Ascending aorta (tissue), 2 donors: ENCODE measurements at regions not wholly inside any gene's neighbourhood (a gene's known extent, or its start where the extent isn't known, plus 50 kb on each side); places are given as distances from the start of the nearest gene placed in this dataset.

Source experiments
- DNase-seq, 2 donors: peaks; one replicate each; pipeline ENCODE4 v3.0.0-alpha.2; 2019; ENCODE audit warnings: low spot score in 2 of 2
- H3K27ac ChIP-seq, 2 donors: fragments of 200-600 bp; sonication (generic); one replicate each; pipeline ENCODE4 v1.5.1; 2016 to 2017; ENCODE audit warnings: mild to moderate bottlenecking in 1 of 2
- H3K27me3 ChIP-seq: fragments of 200-600 bp; sonication (generic); one replicate; pipeline ENCODE4 v1.5.1; 2017
- H3K36me3 ChIP-seq, 2 donors: fragments of 200-600 bp; sonication (generic); one replicate each; pipeline ENCODE4 v1.5.1; 2016
- H3K4me1 ChIP-seq, 2 donors: fragments of 200-600 bp; sonication (generic); one replicate each; pipeline ENCODE4 v1.5.1; 2016 to 2017; ENCODE audit warnings: mild to moderate bottlenecking in 1 of 2
- H3K4me3 ChIP-seq, 2 donors: fragments of 200-600 bp; sonication (generic); one replicate each; pipeline ENCODE4 v1.5.1; 2016 to 2017; ENCODE audit warnings: mild to moderate bottlenecking in 1 of 2
- H3K9me3 ChIP-seq, 2 donors: fragments of 200-600 bp; sonication (generic); one replicate each; pipeline ENCODE4 v1.5.1; 2016
- intact Hi-C: fragments of 100-400 bp; cut with DNase I; formaldehyde crosslinking; loops from one replicate; pipeline ENCODE4 v1.15.1; 2023
- TF ChIP-seq, protein P1 (sequence below), 3 experiments: fragments of 200-600 bp in 2 of 3; fragments of 450-650 bp in 1 of 3; sonication (generic) in 2 of 3; IDR thresholded peaks; one replicate each; pipeline ENCODE4 v1.5.1; 2016 to 2019; ENCODE audit warnings: antibody characterized with exemption in 3 of 3, mild to moderate bottlenecking in 1 of 3, moderate library complexity in 1 of 3

DNA sequence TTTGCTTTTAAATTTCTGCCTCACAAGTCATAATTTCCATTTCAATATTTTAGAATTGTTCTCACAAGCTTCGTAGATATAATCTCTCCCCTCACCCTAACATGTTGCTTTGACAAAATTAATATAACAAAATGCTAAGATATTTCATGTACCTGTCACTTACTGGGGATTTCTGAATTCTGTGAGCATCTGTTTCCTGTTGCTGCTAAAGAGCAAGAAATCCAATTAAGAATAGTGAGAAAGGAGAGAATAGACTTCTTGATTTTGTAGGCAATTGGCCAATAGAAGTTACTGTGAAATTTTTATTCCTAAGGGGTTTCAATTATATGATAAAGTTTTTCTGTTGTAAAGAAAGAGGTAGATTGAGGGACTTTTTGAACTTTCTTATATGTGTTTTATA lies 796.5 kb upstream of the ARRDC3 start:
- Histone ChIP-seq H3K27ac (no peak overlapping the region), H3K9me3 (no peaks in the 10 kb centered on the region), H3K36me3 (no peaks in the 10 kb centered on the region), H3K4me3 (no peak overlapping the region), H3K4me1 (no peaks in the 10 kb centered on the region), H3K27me3 (no peaks in the 10 kb centered on the region)
- intact Hi-C loops = no loop called here
- DNase-seq = no peak
- TF ChIP-seq, protein P1, sequence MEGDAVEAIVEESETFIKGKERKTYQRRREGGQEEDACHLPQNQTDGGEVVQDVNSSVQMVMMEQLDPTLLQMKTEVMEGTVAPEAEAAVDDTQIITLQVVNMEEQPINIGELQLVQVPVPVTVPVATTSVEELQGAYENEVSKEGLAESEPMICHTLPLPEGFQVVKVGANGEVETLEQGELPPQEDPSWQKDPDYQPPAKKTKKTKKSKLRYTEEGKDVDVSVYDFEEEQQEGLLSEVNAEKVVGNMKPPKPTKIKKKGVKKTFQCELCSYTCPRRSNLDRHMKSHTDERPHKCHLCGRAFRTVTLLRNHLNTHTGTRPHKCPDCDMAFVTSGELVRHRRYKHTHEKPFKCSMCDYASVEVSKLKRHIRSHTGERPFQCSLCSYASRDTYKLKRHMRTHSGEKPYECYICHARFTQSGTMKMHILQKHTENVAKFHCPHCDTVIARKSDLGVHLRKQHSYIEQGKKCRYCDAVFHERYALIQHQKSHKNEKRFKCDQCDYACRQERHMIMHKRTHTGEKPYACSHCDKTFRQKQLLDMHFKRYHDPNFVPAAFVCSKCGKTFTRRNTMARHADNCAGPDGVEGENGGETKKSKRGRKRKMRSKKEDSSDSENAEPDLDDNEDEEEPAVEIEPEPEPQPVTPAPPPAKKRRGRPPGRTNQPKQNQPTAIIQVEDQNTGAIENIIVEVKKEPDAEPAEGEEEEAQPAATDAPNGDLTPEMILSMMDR (IDR thresholded peaks at IDR 0.05) = no peak

GRCh38 chr5:92177926-92178487 lies 794.9 kb upstream of the ARRDC3 start:
- Histone ChIP-seq H3K27me3 (no peaks in the 10 kb centered on the region), H3K4me3 (no peak overlapping the region), H3K9me3 (no peaks in the 10 kb centered on the region), H3K4me1 (no peaks in the 10 kb centered on the region), H3K36me3 (no peaks in the 10 kb centered on the region), H3K27ac (no peak overlapping the region)
- intact Hi-C loops = no loop called here
- no peak for DNase-seq
- TF ChIP-seq, protein P1 (IDR thresholded peaks at IDR 0.05) = no peak

GRCh38 chr5:92163906-92164305 lies 780.8 kb upstream of the ARRDC3 start:
- no peak overlapping the region for H3K27ac ChIP-seq
- H3K9me3 ChIP-seq = no peaks in the 10 kb centered on the region
- no peak for DNase-seq
- no peaks in the 10 kb centered on the region for H3K27me3 ChIP-seq
- TF ChIP-seq, protein P1 (IDR thresholded peaks at IDR 0.05) = no peak
- H3K36me3 ChIP-seq = no peaks in the 10 kb centered on the region
- no peak overlapping the region for H3K4me3 ChIP-seq
- H3K4me1 ChIP-seq = no peaks in the 10 kb centered on the region
- intact Hi-C loops = no loop called here

- intact Hi-C loops = no loop called here
- TF ChIP-seq, protein P1 (IDR thresholded peaks at IDR 0.05) = no peak
- Histone ChIP-seq H3K27ac (no peak overlapping the region), H3K4me1 (no peaks in the 10 kb centered on the region), H3K9me3 (no peaks in the 10 kb centered on the region), H3K4me3 (no peak overlapping the region), H3K27me3 (no peaks in the 10 kb centered on the region), H3K36me3 (no peaks in the 10 kb centered on the region)
- DNase-seq = no peak
Measured at GRCh38 chr5:92147798-92148197, 764.7 kb upstream of the ARRDC3 start.

DNA sequence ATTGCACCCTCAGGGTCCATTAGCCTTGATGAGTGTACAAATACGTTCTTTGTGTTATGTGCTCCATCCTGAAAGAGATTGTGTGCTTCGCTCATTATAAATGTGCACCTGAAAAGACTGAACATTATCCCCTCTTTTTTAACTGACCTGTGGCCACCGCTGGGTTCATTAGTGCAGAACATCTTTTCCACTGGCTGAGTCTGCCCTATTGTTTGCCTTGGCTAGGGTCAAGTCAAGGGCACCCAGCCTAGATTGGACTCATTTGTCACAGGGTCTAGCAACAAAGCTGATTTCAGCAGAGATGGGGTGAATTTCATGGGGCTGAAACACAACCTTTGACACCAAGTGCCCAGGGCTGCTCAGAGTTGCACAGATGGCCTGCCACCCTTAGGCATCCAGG lies 764.1 kb upstream of the ARRDC3 start:
- TF ChIP-seq, protein P1 (IDR thresholded peaks at IDR 0.05) = no peak
- H3K27me3 ChIP-seq = no peaks in the 10 kb centered on the region
- intact Hi-C loops = no loop called here
- no peaks in the 10 kb centered on the region for H3K4me1 ChIP-seq
- no peaks in the 10 kb centered on the region for H3K36me3 ChIP-seq
- H3K27ac ChIP-seq = no peak overlapping the region
- no peaks in the 10 kb centered on the region for H3K9me3 ChIP-seq
- no peak overlapping the region for H3K4me3 ChIP-seq
- no peak for DNase-seq

DNA sequence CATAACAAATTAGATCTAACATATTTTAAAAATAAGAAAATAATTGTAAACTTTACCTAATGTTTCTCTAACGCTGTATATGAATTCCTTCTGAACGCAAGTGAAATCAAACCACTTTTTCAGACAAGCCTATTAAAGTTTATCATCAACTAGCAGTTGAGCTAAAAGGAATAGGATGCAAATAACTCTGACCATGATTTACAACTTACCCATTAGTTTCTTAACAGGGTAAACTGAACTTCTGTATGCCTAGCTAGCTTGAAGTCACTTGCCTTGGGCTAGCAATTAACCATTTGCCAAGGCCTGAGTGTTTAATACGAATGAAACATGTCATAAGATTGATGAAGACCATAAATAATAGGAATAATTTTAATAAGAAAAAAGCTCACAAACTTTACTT lies 762.7 kb upstream of the ARRDC3 start:
- no peak for DNase-seq
- intact Hi-C loops = no loop called here
- H3K4me1 ChIP-seq = no peaks in the 10 kb centered on the region
- no peaks in the 10 kb centered on the region for H3K36me3 ChIP-seq
- no peak overlapping the region for H3K4me3 ChIP-seq
- no peak overlapping the region for H3K27ac ChIP-seq
- TF ChIP-seq, protein P1 (IDR thresholded peaks at IDR 0.05) = no peak
- no peaks in the 10 kb centered on the region for H3K27me3 ChIP-seq
- H3K9me3 ChIP-seq = no peaks in the 10 kb centered on the region
